A549 (cell line): ENCODE measurements at regions not wholly inside any gene's neighbourhood (a gene's known extent, or its start where the extent isn't known, plus 50 kb on each side); places are given as distances from the start of the nearest gene placed in this dataset.

Source experiments
- HOXA7 ChIP-seq: fragments of 250-450 bp; sonication (Bioruptor Pico); IDR thresholded peaks from 2 replicates; pipeline ENCODE4 v1.5.0; 2020; ENCODE audit warnings: mild to moderate bottlenecking, moderate library complexity
- JUNB ChIP-seq: fragments of >200 bp; sonication (Bioruptor Twin); formaldehyde crosslinking; IDR thresholded peaks from 2 replicates; pipeline ENCODE4 v1.6.1; 2016
- POLR2A ChIP-seq: IDR thresholded peaks from 2 replicates; pipeline ENCODE4 v1.6.1; 2012; ENCODE audit warnings: mild to moderate bottlenecking, low read length
- RCOR1 ChIP-seq: fragments of 150-350 bp; IDR thresholded peaks from 2 replicates; pipeline ENCODE4 v1.6.1; 2014; ENCODE audit warnings: antibody characterized with exemption, low read length, low read depth
- SMC3 ChIP-seq: fragments of >200 bp; sonication (Bioruptor Twin); formaldehyde crosslinking; IDR thresholded peaks from 3 replicates; pipeline ENCODE4 v1.6.1; 2018; ENCODE audit warnings: inconsistent platforms
- TF ChIP-seq, protein P1 (sequence below): fragments of >200 bp; sonication (Bioruptor Twin); formaldehyde crosslinking; IDR thresholded peaks from 3 replicates; pipeline ENCODE4 v1.5.1; 2016

DNA sequence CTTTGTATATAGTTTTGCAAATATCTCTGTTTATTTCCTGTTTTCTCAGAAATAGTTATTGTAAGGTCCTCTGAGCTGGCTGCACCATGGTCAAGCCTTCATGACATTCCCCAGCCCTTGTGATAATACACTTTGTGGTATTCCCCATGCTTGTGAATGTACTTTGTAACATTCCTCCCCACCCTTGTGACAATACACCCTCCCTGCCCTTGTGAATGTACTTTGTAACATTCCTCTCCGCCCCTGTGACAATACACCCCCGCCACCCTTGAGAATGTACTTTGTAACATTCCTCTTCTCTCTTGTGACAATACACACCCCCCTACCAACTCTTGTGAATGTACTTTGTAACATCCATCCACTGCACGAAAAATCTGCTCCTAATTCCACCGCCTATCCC lies 530.7 kb downstream of the CENPC start:
- no peak for TF ChIP-seq SMC3
- no peak for TF ChIP-seq RCOR1
- TF ChIP-seq, protein P1, sequence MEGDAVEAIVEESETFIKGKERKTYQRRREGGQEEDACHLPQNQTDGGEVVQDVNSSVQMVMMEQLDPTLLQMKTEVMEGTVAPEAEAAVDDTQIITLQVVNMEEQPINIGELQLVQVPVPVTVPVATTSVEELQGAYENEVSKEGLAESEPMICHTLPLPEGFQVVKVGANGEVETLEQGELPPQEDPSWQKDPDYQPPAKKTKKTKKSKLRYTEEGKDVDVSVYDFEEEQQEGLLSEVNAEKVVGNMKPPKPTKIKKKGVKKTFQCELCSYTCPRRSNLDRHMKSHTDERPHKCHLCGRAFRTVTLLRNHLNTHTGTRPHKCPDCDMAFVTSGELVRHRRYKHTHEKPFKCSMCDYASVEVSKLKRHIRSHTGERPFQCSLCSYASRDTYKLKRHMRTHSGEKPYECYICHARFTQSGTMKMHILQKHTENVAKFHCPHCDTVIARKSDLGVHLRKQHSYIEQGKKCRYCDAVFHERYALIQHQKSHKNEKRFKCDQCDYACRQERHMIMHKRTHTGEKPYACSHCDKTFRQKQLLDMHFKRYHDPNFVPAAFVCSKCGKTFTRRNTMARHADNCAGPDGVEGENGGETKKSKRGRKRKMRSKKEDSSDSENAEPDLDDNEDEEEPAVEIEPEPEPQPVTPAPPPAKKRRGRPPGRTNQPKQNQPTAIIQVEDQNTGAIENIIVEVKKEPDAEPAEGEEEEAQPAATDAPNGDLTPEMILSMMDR = no peak
- TF ChIP-seq JUNB = no peak
- no peak for TF ChIP-seq HOXA7 (CRISPR knock-in tag)
- no peak for TF ChIP-seq POLR2A
